ENCODE measurements at regions not wholly inside any gene's neighbourhood (a gene's known extent, or its start where the extent isn't known, plus 50 kb on each side); places are given as distances from the start of the nearest gene placed in this dataset.

GRCh38 chr4:26020881-26021280 is 106.9 kb downstream of the SMIM20 start:
- no peak for DNase-seq (ENCODE audit: low read depth)

GRCh38 chr4:26021417-26022345 is 107.7 kb downstream of the SMIM20 start:
- DNase-seq (ENCODE audit: low read depth) = no peak

GRCh38 chr4:26022346-26023202 is 108.6 kb downstream of the SMIM20 start:
- no peak for DNase-seq (ENCODE audit: low read depth)

GRCh38 chr4:26023203-26023972 is 109.4 kb downstream of the SMIM20 start:
- no peak for DNase-seq (ENCODE audit: low read depth)

GRCh38 chr4:26024079-26024478 is 110.1 kb downstream of the SMIM20 start:
- no peak for DNase-seq (ENCODE audit: low read depth)

- no peak for DNase-seq (ENCODE audit: low read depth)
Observed at GRCh38 chr4:26028133-26028792, 114.2 kb downstream of the SMIM20 start.

- peak; percentile 21 for DNase-seq (ENCODE audit: low read depth)
Observed at GRCh38 chr4:26028793-26029567, 115.0 kb downstream of the SMIM20 start.

GRCh38 chr4:26029568-26030131 is 115.6 kb downstream of the SMIM20 start:
- DNase-seq (ENCODE audit: low read depth) = no peak

GRCh38 chr4:26030260-26030667 is 116.2 kb downstream of the SMIM20 start:
- DNase-seq (ENCODE audit: low read depth) = no peak

GRCh38 chr4:26030780-26031179 is 116.8 kb downstream of the SMIM20 start:
- no peak for DNase-seq (ENCODE audit: low read depth)

GRCh38 chr4:26031704-26032103 is 117.7 kb downstream of the SMIM20 start:
- DNase-seq (ENCODE audit: low read depth) = no peak

- DNase-seq (ENCODE audit: low read depth) = no peak
Observed at GRCh38 chr4:26032142-26032541, 118.1 kb downstream of the SMIM20 start.

GRCh38 chr4:26032630-26033317 is 118.8 kb downstream of the SMIM20 start:
- DNase-seq (ENCODE audit: low read depth) = no peak

- DNase-seq (ENCODE audit: low read depth) = no peak
Observed at GRCh38 chr4:26033389-26033788, 119.4 kb downstream of the SMIM20 start.

- no peak for DNase-seq (ENCODE audit: low read depth)
Observed at GRCh38 chr4:26034849-26035248, 120.8 kb downstream of the SMIM20 start.

- DNase-seq (ENCODE audit: low read depth) = no peak
Observed at GRCh38 chr4:26035921-26036320, 121.9 kb downstream of the SMIM20 start.

GRCh38 chr4:26039639-26040359 is 125.8 kb downstream of the SMIM20 start:
- no peak for DNase-seq (ENCODE audit: low read depth)

GRCh38 chr4:26044524-26044923 is 130.5 kb downstream of the SMIM20 start:
- no peak for DNase-seq (ENCODE audit: low read depth)

- no peak for DNase-seq (ENCODE audit: low read depth)
Observed at GRCh38 chr4:26044983-26045382, 131.0 kb downstream of the SMIM20 start.

Data from stimulated activated CD8-positive, alpha-beta memory T cell treated with anti-CD3 and anti-CD28 coated beads, Interleukin-15, amount 100 ng/mL, for 1 hour (primary cell).